ENCODE measurements at regions not wholly inside any gene's neighbourhood (a gene's known extent, or its start where the extent isn't known, plus 50 kb on each side); places are given as distances from the start of the nearest gene placed in this dataset.

GRCh38 chr10:2744547-2745200 is 322.7 kb upstream of the PFKP start:
- FAIRE-seq (no peak), DNase-seq (ENCODE audit: low spot score) (no peak)

GRCh38 chr10:2734603-2735002 is 332.7 kb upstream of the PFKP start:
- DNase-seq (ENCODE audit: low spot score) = no peak
- FAIRE-seq = no peak

- no peak for DNase-seq (ENCODE audit: low spot score)
- FAIRE-seq = no peak
Observed at GRCh38 chr10:2733278-2733963, 333.9 kb upstream of the PFKP start.

GRCh38 chr10:2731940-2732339 is 335.4 kb upstream of the PFKP start:
- DNase-seq (ENCODE audit: low spot score) = no peak
- FAIRE-seq = no peak

- DNase-seq (ENCODE audit: low spot score) (no peak), FAIRE-seq (no peak)
Observed at GRCh38 chr10:2729197-2729596, 338.2 kb upstream of the PFKP start.

- DNase-seq (ENCODE audit: low spot score) = no peak
- FAIRE-seq = no peak
Observed at GRCh38 chr10:2728087-2728486, 339.3 kb upstream of the PFKP start.

GRCh38 chr10:2716596-2716995 is 350.8 kb upstream of the PFKP start:
- FAIRE-seq (no peak), DNase-seq (ENCODE audit: low spot score) (no peak)

- no peak for FAIRE-seq
- no peak for DNase-seq (ENCODE audit: low spot score)
Observed at GRCh38 chr10:2714597-2714996, 352.8 kb upstream of the PFKP start.

GRCh38 chr10:2703953-2704352 is 363.4 kb upstream of the PFKP start:
- no peak for DNase-seq (ENCODE audit: low spot score)
- FAIRE-seq = no peak

- FAIRE-seq (no peak), DNase-seq (ENCODE audit: low spot score) (no peak)
Observed at GRCh38 chr10:2701802-2702201, 365.5 kb upstream of the PFKP start.

GRCh38 chr10:2700626-2701305 is 366.6 kb upstream of the PFKP start:
- DNase-seq (ENCODE audit: low spot score) = no peak
- FAIRE-seq = no peak

- DNase-seq (ENCODE audit: low spot score) (no peak), FAIRE-seq (no peak)
Observed at GRCh38 chr10:2688958-2689357, 378.4 kb upstream of the PFKP start.

- DNase-seq (ENCODE audit: low spot score) = no peak
- FAIRE-seq = no peak
Observed at GRCh38 chr10:2686691-2687090, 380.7 kb upstream of the PFKP start.

GRCh38 chr10:2682491-2682890 is 384.9 kb upstream of the PFKP start:
- DNase-seq (ENCODE audit: low spot score) (no peak), FAIRE-seq (no peak)

GRCh38 chr10:2681891-2682290 is 385.5 kb upstream of the PFKP start:
- DNase-seq (ENCODE audit: low spot score) (no peak), FAIRE-seq (no peak)

- FAIRE-seq (no peak), DNase-seq (ENCODE audit: low spot score) (no peak)
Observed at GRCh38 chr10:2680821-2681220, 386.5 kb upstream of the PFKP start.

GRCh38 chr10:2679646-2680045 is 387.7 kb upstream of the PFKP start:
- DNase-seq (ENCODE audit: low spot score) = no peak
- FAIRE-seq = no peak

- FAIRE-seq (no peak), DNase-seq (ENCODE audit: low spot score) (no peak)
Observed at GRCh38 chr10:2676455-2676854, 390.9 kb upstream of the PFKP start.

- FAIRE-seq = no peak
- DNase-seq (ENCODE audit: low spot score) = no peak
Observed at GRCh38 chr10:2674451-2674850, 392.9 kb upstream of the PFKP start.

- no peak for FAIRE-seq
- no peak for DNase-seq (ENCODE audit: low spot score)
Observed at GRCh38 chr10:2670864-2671263, 396.5 kb upstream of the PFKP start.

- DNase-seq (ENCODE audit: low spot score) (no peak), FAIRE-seq (no peak)
Observed at GRCh38 chr10:2665772-2666171, 401.6 kb upstream of the PFKP start.

GRCh38 chr10:2660276-2660675 is 407.1 kb upstream of the PFKP start:
- DNase-seq (ENCODE audit: low spot score) (no peak), FAIRE-seq (no peak)

All from urothelium cell line (cell line).